ENCODE measurements at regions not wholly inside any gene's neighbourhood (a gene's known extent, or its start where the extent isn't known, plus 50 kb on each side); places are given as distances from the start of the nearest gene placed in this dataset.

GRCh38 chr17:71883845-71884244, 237.0 kb upstream of the SOX9 start:
- DNase-seq (ENCODE audit: low read depth, low spot score), result no peak

- no peak for DNase-seq (ENCODE audit: low read depth, low spot score)
Measured at GRCh38 chr17:71885662-71886061, 235.2 kb upstream of the SOX9 start.

GRCh38 chr17:71899317-71899716, 221.5 kb upstream of the SOX9 start:
- DNase-seq (ENCODE audit: low read depth, low spot score), result no peak

GRCh38 chr17:71900621-71901229, 220.1 kb upstream of the SOX9 start:
- peak; percentile 23 for DNase-seq (ENCODE audit: low read depth, low spot score)

DNA sequence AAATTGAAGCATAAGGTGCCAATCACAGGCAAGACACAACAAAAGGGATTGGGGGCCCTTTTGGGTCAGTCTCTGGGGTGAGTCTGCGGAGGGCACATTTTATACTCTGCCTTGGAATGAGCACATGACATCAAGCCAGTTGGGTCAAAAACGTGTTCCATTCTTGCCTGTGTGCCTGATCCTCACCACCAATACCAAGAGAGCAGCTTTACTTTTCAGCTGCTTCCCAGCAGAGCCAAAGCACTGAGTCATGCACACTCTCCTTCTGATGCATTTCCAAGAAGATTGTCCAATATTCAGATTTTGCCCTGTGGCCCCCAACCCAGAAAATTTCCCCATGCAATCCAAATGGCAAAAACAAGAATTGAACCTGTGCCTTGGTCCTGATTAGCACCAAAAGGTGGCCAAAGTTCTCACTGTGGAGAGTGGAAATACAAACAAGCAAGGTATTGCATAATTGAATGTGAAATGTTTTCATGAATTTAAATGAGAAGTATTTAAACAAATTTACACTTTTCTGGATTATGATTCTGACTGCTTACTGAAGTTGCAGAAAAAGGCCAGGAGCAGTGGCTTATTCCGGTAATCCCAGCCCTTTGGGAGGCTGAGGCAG, 217.8 kb upstream of the SOX9 start:
- peak; percentile 68 for DNase-seq (ENCODE audit: low read depth, low spot score)

GRCh38 chr17:71905376-71906031, 215.3 kb upstream of the SOX9 start:
- no peak for DNase-seq (ENCODE audit: low read depth, low spot score)

- DNase-seq (ENCODE audit: low read depth, low spot score), result no peak
Measured at GRCh38 chr17:71909155-71909554, 211.7 kb upstream of the SOX9 start.

GRCh38 chr17:71910002-71910401, 210.8 kb upstream of the SOX9 start:
- DNase-seq (ENCODE audit: low read depth, low spot score), result no peak

GRCh38 chr17:71914042-71914441, 206.8 kb upstream of the SOX9 start:
- DNase-seq (ENCODE audit: low read depth, low spot score), result no peak

- no peak for DNase-seq (ENCODE audit: low read depth, low spot score)
Measured at GRCh38 chr17:71914812-71915211, 206.0 kb upstream of the SOX9 start.

GRCh38 chr17:71917715-71918114, 203.1 kb upstream of the SOX9 start:
- no peak for DNase-seq (ENCODE audit: low read depth, low spot score)

DNA sequence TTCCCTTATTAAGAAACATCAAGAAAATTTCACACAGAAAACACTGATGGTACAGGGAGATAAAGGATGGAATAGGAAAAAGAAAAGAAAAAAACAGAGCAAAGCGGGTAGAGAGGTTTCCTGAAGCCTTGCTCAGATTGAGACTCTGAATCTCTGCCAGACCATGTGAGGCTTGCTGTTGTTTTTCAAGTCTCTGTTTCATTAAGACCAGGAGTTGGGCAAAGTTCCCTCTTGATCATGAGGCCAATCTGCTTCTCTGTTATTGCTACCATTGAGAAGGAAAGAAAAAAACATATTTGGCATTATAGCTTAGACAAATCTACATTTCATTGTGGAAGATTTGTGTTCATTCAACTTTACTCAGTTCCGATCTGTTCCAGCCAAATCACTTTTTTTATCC, 201.6 kb upstream of the SOX9 start:
- DNase-seq (ENCODE audit: low read depth, low spot score), result no peak

- peak; percentile 24 for DNase-seq (ENCODE audit: low read depth, low spot score)
Measured at GRCh38 chr17:71919896-71920295, 200.9 kb upstream of the SOX9 start.

GRCh38 chr17:71921796-71922195, 199.0 kb upstream of the SOX9 start:
- peak; percentile 35 for DNase-seq (ENCODE audit: low read depth, low spot score)

DNA sequence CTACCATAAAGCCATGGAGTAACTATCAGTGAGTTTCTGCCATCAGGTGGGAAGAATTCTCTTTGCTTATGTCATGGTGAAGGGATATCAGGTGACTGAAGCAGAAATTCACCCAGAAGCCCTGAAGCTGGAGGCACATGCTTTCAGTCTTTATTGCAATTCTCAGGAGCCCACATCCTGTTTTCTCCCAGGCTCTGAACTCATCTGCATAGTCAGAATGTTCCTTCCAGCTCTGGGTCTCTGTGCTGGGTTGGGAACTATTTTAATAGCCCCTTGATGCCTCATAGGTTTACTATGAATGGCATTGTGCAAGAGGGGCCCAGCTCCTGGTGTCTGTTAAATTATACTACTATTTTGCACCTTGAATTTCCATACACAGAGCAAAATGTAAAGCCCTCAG, 198.4 kb upstream of the SOX9 start:
- peak; percentile 90 for DNase-seq (ENCODE audit: low read depth, low spot score)

- peak; percentile 35 for DNase-seq (ENCODE audit: low read depth, low spot score)
Measured at GRCh38 chr17:71926746-71927398, 193.9 kb upstream of the SOX9 start.

DNA sequence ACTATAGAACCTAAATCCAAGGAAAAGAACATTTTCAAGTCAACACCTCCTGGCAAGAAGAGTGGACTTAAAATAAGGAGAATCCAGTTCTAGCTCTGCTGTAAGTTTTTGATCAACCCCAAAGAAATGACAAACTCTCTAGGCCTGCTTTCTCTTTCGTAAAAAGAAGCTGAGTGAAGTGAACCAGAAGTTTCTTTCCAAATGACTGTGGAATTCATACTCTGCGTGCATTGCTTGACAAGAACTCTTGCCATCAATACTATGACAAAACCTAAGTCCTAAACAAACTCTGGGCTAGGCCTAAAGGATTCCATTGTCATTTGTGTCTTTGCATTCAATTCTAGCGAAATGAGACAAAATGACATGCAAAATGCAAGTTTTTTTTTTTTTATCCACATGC, 187.5 kb upstream of the SOX9 start:
- DNase-seq (ENCODE audit: low read depth, low spot score), result peak; percentile 21

GRCh38 chr17:71934520-71934919, 186.3 kb upstream of the SOX9 start:
- no peak for DNase-seq (ENCODE audit: low read depth, low spot score)

DNA sequence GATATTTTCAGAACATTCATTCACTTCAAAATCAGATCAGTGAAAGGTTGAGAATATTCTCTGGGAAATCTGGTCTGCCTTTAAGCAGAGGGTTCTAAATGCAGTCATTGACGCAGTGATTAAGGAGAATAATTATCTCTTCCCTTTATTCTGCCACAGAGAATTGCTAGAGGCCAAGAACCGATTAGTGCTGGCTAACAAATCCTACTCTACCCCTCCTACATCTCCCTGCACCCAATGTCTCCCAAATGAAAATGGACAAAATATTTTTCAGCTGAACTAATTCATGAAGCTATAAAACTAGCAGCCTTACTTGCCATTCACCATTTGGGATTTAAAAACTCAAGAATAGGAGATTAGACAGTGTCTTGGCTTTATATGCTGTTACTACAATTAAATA, 185.5 kb upstream of the SOX9 start:
- no peak for DNase-seq (ENCODE audit: low read depth, low spot score)

GRCh38 chr17:71936977-71937376, 183.8 kb upstream of the SOX9 start:
- DNase-seq (ENCODE audit: low read depth, low spot score), result no peak

- DNase-seq (ENCODE audit: low read depth, low spot score), result peak; percentile 43
Measured at GRCh38 chr17:71937914-71938313, 182.9 kb upstream of the SOX9 start.

DNA sequence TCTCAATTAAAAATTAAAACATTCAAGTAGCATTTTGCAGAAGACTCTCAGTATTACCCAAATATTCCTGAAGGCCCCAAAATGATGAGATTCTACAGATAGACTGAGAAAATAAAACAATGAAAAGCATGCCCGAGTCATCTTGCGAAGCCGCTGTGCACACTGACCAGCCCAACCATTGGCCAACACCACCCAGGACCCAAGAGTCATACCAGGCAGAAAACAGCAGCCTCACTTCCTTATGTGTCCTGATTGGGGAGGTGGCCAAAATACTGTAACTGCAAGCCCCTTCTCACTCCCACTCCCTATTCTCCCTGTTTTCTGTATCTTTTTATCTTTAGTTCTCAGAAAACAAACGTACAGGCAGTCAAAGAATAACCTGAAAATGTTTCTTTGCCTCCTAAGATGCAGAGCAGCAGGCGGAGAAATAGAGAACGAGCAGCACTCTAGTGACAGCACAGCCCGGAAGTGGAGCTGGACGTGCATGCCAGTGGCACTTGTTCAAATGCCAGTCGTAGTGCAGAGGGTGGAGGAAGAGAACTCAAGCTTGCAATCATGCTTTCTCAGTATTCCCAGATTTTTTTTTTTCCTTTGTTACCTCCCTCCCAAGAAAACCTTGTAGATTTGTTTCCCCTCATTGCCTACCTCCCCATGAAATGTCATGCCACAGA, 182.3 kb upstream of the SOX9 start:
- DNase-seq (ENCODE audit: low read depth, low spot score), result no peak
